CD4-positive, alpha-beta memory T cell (primary cell): ENCODE measurements at regions not wholly inside any gene's neighbourhood (a gene's known extent, or its start where the extent isn't known, plus 50 kb on each side); places are given as distances from the start of the nearest gene placed in this dataset.

Source experiments
- CTCF ChIA-PET: fragments of 350-600 bp; sonication (Branson Sonifier 250); formaldehyde crosslinking; loops from one replicate; lab custom pipeline; 2021; ENCODE audit warnings: inconsistent platforms; ENCODE audit not compliant: partially characterized antibody; lab: Charles Lee
- POLR2A ChIA-PET: fragments of 350-600 bp; sonication (Branson Sonifier 250); formaldehyde crosslinking; loops from one replicate; lab custom pipeline; 2021; ENCODE audit not compliant: partially characterized antibody; lab: Charles Lee
- DNase-seq, 5 donors: peaks; one replicate each; pipeline versions ENCODE4 v3.0.0 to v3.0.0-alpha.2; 2020 to 2022; ENCODE audit warnings: mixed read lengths in 1 of 5
- H3K27ac ChIP-seq: one replicate; pipeline ENCODE4 v1.7.0; 2013; ENCODE audit warnings: low read depth, low read length
- H3K27me3 ChIP-seq: 2 replicates; pipeline ENCODE4 v1.7.0; 2013; ENCODE audit warnings: mild to moderate bottlenecking, low read length, moderate library complexity; ENCODE audit not compliant: insufficient read depth
- H3K36me3 ChIP-seq: 2 replicates; pipeline ENCODE4 v1.7.0; 2013; ENCODE audit warnings: mild to moderate bottlenecking, low read length, moderate library complexity; ENCODE audit not compliant: insufficient read depth
- H3K4me1 ChIP-seq: 2 replicates; pipeline ENCODE4 v1.7.0; 2013; ENCODE audit warnings: mild to moderate bottlenecking, low read length, moderate library complexity; ENCODE audit not compliant: insufficient read depth
- H3K4me3 ChIP-seq, 2 donors: one replicate each; pipeline ENCODE4 v1.7.0; 2013; ENCODE audit warnings: low read length in 2 of 2, mild to moderate bottlenecking in 1 of 2
- H3K9me3 ChIP-seq, 2 donors: one replicate each; pipeline ENCODE4 v1.7.0; 2013; ENCODE audit warnings: low read length in 2 of 2, control low read depth in 1 of 2; ENCODE audit not compliant: control insufficient read depth in 1 of 2
- H3K27ac Mint-ChIP-seq, 7 donors: one replicate each; pipeline ENCODE4 v1.8.0; 2020 to 2021; ENCODE audit warnings: mixed read lengths in 7 of 7, mild to moderate bottlenecking in 6 of 7, inconsistent platforms in 3 of 7, moderate library complexity in 3 of 7
- H3K27me3 Mint-ChIP-seq, 2 donors: one replicate each; pipeline ENCODE4 v1.8.0; 2020 to 2021; ENCODE audit warnings: mixed read lengths in 2 of 2
- H3K36me3 Mint-ChIP-seq, 2 donors: one replicate each; pipeline ENCODE4 v1.8.0; 2020 to 2021; ENCODE audit warnings: mixed read lengths in 2 of 2, inconsistent platforms in 1 of 2, mild to moderate bottlenecking in 1 of 2
- H3K4me1 Mint-ChIP-seq, 4 donors: one replicate each; pipeline ENCODE4 v1.8.0; 2020 to 2021; ENCODE audit warnings: mixed read lengths in 4 of 4, mild to moderate bottlenecking in 1 of 4
- H3K4me3 Mint-ChIP-seq, 8 donors: one replicate each; pipeline ENCODE4 v1.8.0; 2020 to 2021; ENCODE audit warnings: mixed read lengths in 8 of 8, mild to moderate bottlenecking in 7 of 8, moderate library complexity in 6 of 8, inconsistent platforms in 3 of 8
- H3K9me3 Mint-ChIP-seq, 8 donors: one replicate each; pipeline ENCODE4 v1.8.0; 2020 to 2021; ENCODE audit warnings: mixed read lengths in 8 of 8, mild to moderate bottlenecking in 5 of 8, inconsistent platforms in 3 of 8, moderate library complexity in 1 of 8
- intact Hi-C: fragments of 100-400 bp; cut with micrococcal nuclease; formaldehyde crosslinking; loops from one replicate; pipeline ENCODE4 v1.15.1; 2023

- Mint-ChIP-seq H3K9me3 (peaks cover 0 to 4% (median under 1%) of the 10 kb centered on the region in 8 donors), H3K27ac (no peak overlapping the region), H3K4me1 (no peaks in the 10 kb centered on the region), H3K36me3 (no peaks in the 10 kb centered on the region), H3K4me3 (no peak overlapping the region), H3K27me3 (no peaks in the 10 kb centered on the region)
- H3K9me3 ChIP-seq: no peaks in the 10 kb centered on the region
- DNase-seq: no peak
- H3K36me3 ChIP-seq: no peaks in the 10 kb centered on the region
- ChIA-PET CTCF (no interaction called here), POLR2A (no interaction called here)
- no peak overlapping the region for H3K27ac ChIP-seq
- H3K4me3 ChIP-seq: no peak overlapping the region
- H3K4me1 ChIP-seq: no peaks in the 10 kb centered on the region
- intact Hi-C loops: no loop called here
- H3K27me3 ChIP-seq: no peaks in the 10 kb centered on the region
Measured at GRCh38 chr7:10793995-10794775, 179.5 kb upstream of the PHF14 start.

GRCh38 chr7:10797157-10797556 is 176.5 kb upstream of the PHF14 start:
- peaks cover 0 to 4% (median under 1%) of the 10 kb centered on the region in 8 donors for H3K9me3 Mint-ChIP-seq
- no peaks in the 10 kb centered on the region for H3K27me3 Mint-ChIP-seq
- Histone ChIP-seq H3K4me3 (no peak overlapping the region), H3K4me1 (no peaks in the 10 kb centered on the region), H3K27ac (no peak overlapping the region), H3K9me3 (no peaks in the 10 kb centered on the region), H3K36me3 (no peaks in the 10 kb centered on the region), H3K27me3 (no peaks in the 10 kb centered on the region)
- ChIA-PET CTCF (no interaction called here), POLR2A (no interaction called here)
- intact Hi-C loops: no loop called here
- no peaks in the 10 kb centered on the region for H3K36me3 Mint-ChIP-seq
- no peak overlapping the region for H3K4me3 Mint-ChIP-seq
- H3K4me1 Mint-ChIP-seq: no peaks in the 10 kb centered on the region
- DNase-seq: no peak
- no peak overlapping the region for H3K27ac Mint-ChIP-seq

GRCh38 chr7:10798044-10798443 is 175.6 kb upstream of the PHF14 start:
- intact Hi-C loops: no loop called here
- no peak for DNase-seq
- no peaks in the 10 kb centered on the region for H3K4me1 Mint-ChIP-seq
- Histone ChIP-seq H3K4me3 (no peak overlapping the region), H3K36me3 (no peaks in the 10 kb centered on the region), H3K27ac (no peak overlapping the region), H3K27me3 (no peaks in the 10 kb centered on the region), H3K4me1 (no peaks in the 10 kb centered on the region), H3K9me3 (no peaks in the 10 kb centered on the region)
- no peaks in the 10 kb centered on the region for H3K36me3 Mint-ChIP-seq
- H3K9me3 Mint-ChIP-seq: peaks cover 0 to 2% (median under 1%) of the 10 kb centered on the region in 8 donors
- no peak overlapping the region for H3K27ac Mint-ChIP-seq
- CTCF ChIA-PET: no interaction called here
- no peak overlapping the region for H3K4me3 Mint-ChIP-seq
- POLR2A ChIA-PET: no interaction called here
- no peaks in the 10 kb centered on the region for H3K27me3 Mint-ChIP-seq

- CTCF ChIA-PET: interaction anchor here (1.1 kb wide), 1 partner anchor 89 kb away, joined by 3 read pairs; no protein-coding TSS in a partner anchor
- H3K27me3 Mint-ChIP-seq: no peaks in the 10 kb centered on the region
Measured at GRCh38 chr7:10799475-10799874, 174.2 kb upstream of the PHF14 start.

GRCh38 chr7:10802011-10802410 is 171.7 kb upstream of the PHF14 start:
- no peak for DNase-seq
- no peak overlapping the region for H3K4me3 Mint-ChIP-seq
- ChIA-PET CTCF (no interaction called here), POLR2A (no interaction called here)
- H3K36me3 Mint-ChIP-seq: no peaks in the 10 kb centered on the region
- H3K27ac Mint-ChIP-seq: no peak overlapping the region
- H3K27me3 Mint-ChIP-seq: no peaks in the 10 kb centered on the region
- Histone ChIP-seq H3K4me1 (no peaks in the 10 kb centered on the region), H3K9me3 (no peaks in the 10 kb centered on the region), H3K4me3 (no peak overlapping the region), H3K27me3 (no peaks in the 10 kb centered on the region), H3K27ac (no peak overlapping the region), H3K36me3 (no peaks in the 10 kb centered on the region)
- H3K4me1 Mint-ChIP-seq: no peaks in the 10 kb centered on the region
- intact Hi-C loops: no loop called here
- H3K9me3 Mint-ChIP-seq: no peaks in the 10 kb centered on the region

More at GRCh38 chr7:10799475-10799874, 174.2 kb upstream of the PHF14 start:
- Histone ChIP-seq H3K36me3 (no peaks in the 10 kb centered on the region), H3K9me3 (no peaks in the 10 kb centered on the region), H3K27me3 (no peaks in the 10 kb centered on the region), H3K4me3 (no peak overlapping the region), H3K4me1 (no peaks in the 10 kb centered on the region), H3K27ac (no peak overlapping the region)
- Mint-ChIP-seq H3K9me3 (peaks cover 0 to 2% (median 0%) of the 10 kb centered on the region in 8 donors), H3K36me3 (no peaks in the 10 kb centered on the region), H3K4me1 (no peaks in the 10 kb centered on the region), H3K27ac (no peak overlapping the region), H3K4me3 (no peak overlapping the region)
- no peak for DNase-seq
- POLR2A ChIA-PET: no interaction called here
- intact Hi-C loops: no loop called here

GRCh38 chr7:10802526-10802925 is 171.1 kb upstream of the PHF14 start:
- no peaks in the 10 kb centered on the region for H3K9me3 ChIP-seq
- no peak overlapping the region for H3K27ac ChIP-seq
- Mint-ChIP-seq H3K4me1 (no peaks in the 10 kb centered on the region), H3K36me3 (no peaks in the 10 kb centered on the region), H3K27ac (no peak overlapping the region), H3K4me3 (no peak overlapping the region), H3K9me3 (no peaks in the 10 kb centered on the region), H3K27me3 (no peaks in the 10 kb centered on the region)
- DNase-seq: no peak
- ChIA-PET POLR2A (no interaction called here), CTCF (no interaction called here)
- intact Hi-C loops: no loop called here
- no peaks in the 10 kb centered on the region for H3K36me3 ChIP-seq
- no peak overlapping the region for H3K4me3 ChIP-seq
- H3K4me1 ChIP-seq: no peaks in the 10 kb centered on the region
- H3K27me3 ChIP-seq: no peaks in the 10 kb centered on the region

- CTCF ChIA-PET: no interaction called here
- H3K27me3 ChIP-seq: no peaks in the 10 kb centered on the region
- H3K36me3 Mint-ChIP-seq: no peaks in the 10 kb centered on the region
- no peaks in the 10 kb centered on the region for H3K4me1 ChIP-seq
- intact Hi-C loops: no loop called here
- H3K9me3 Mint-ChIP-seq: no peaks in the 10 kb centered on the region
- DNase-seq: no peak
- H3K4me3 ChIP-seq: no peak overlapping the region
- no peaks in the 10 kb centered on the region for H3K4me1 Mint-ChIP-seq
- H3K27ac ChIP-seq: no peak overlapping the region
- H3K36me3 ChIP-seq: no peaks in the 10 kb centered on the region
- H3K27ac Mint-ChIP-seq: no peak overlapping the region
- no peaks in the 10 kb centered on the region for H3K27me3 Mint-ChIP-seq
- no peaks in the 10 kb centered on the region for H3K9me3 ChIP-seq
- H3K4me3 Mint-ChIP-seq: no peak overlapping the region
- POLR2A ChIA-PET: no interaction called here
Measured at GRCh38 chr7:10803720-10804119, 170.0 kb upstream of the PHF14 start.
